Osteoblast (primary cell): ENCODE measurements at regions not wholly inside any gene's neighbourhood (a gene's known extent, or its start where the extent isn't known, plus 50 kb on each side); places are given as distances from the start of the nearest gene placed in this dataset.

Experiments
- DNase-seq: peaks from one replicate; pipeline ENCODE4 v3.0.0; 2011; ENCODE audit warnings: low spot score, mixed read lengths; ENCODE audit not compliant: insufficient read length; ENCODE audit errors: missing footprints
- H2AFZ ChIP-seq: 2 replicates; pipeline ENCODE4 v1.6.0; 2011; ENCODE audit warnings: mild to moderate bottlenecking, low read length
- H3K27ac ChIP-seq: 2 replicates; pipeline ENCODE4 v1.5.1; 2011; ENCODE audit warnings: mild to moderate bottlenecking, low read depth, low read length, moderate library complexity
- H3K27me3 ChIP-seq: 2 replicates; pipeline ENCODE4 v1.6.0; 2012; ENCODE audit warnings: mild to moderate bottlenecking, control low read depth, inconsistent platforms, low read length, moderate library complexity; ENCODE audit not compliant: insufficient read depth
- H3K36me3 ChIP-seq: 2 replicates; pipeline ENCODE4 v1.5.1; 2011; ENCODE audit warnings: mild to moderate bottlenecking, low read length, control low read depth, moderate library complexity; ENCODE audit not compliant: insufficient read depth
- H3K4me1 ChIP-seq: 2 replicates; pipeline ENCODE4 v1.5.1; 2011; ENCODE audit warnings: mild to moderate bottlenecking, low read length, control low read depth, moderate library complexity; ENCODE audit not compliant: insufficient read depth
- H3K4me2 ChIP-seq: 2 replicates; pipeline ENCODE4 v1.6.0; 2011; ENCODE audit warnings: mild to moderate bottlenecking, low read length; ENCODE audit not compliant: insufficient read depth
- H3K4me3 ChIP-seq: fragments of 200-600 bp; sonication (generic); 3 replicates; pipeline ENCODE4 v1.5.1; 2012; ENCODE audit warnings: mild to moderate bottlenecking, low read length, inconsistent platforms; ENCODE audit not compliant: insufficient read depth
- H3K79me2 ChIP-seq: 2 replicates; pipeline ENCODE4 v1.6.0; 2012; ENCODE audit warnings: mild to moderate bottlenecking, low read length, control low read depth, inconsistent platforms; ENCODE audit not compliant: insufficient read depth
- H3K9me3 ChIP-seq: 2 replicates; pipeline ENCODE4 v1.5.1; 2011; ENCODE audit warnings: low read depth, low read length, control low read depth
- H4K20me1 ChIP-seq: 2 replicates; pipeline ENCODE4 v1.6.0; 2012; ENCODE audit warnings: mild to moderate bottlenecking, low read length, control low read depth; ENCODE audit not compliant: insufficient read depth
- CTCF ChIP-seq: IDR thresholded peaks from 2 replicates; pipeline ENCODE4 v1.5.1; 2011; ENCODE audit warnings: mild to moderate bottlenecking, low read depth, low read length, moderate library complexity; ENCODE audit errors: extremely low read depth

- no peak for TF ChIP-seq CTCF
- DNase-seq, result no peak
- H3K4me2 ChIP-seq, result no peak overlapping the region
- H3K9me3 ChIP-seq, result no peaks in the 10 kb centered on the region
- no peak overlapping the region for H3K27ac ChIP-seq
- H4K20me1 ChIP-seq, result no peaks in the 10 kb centered on the region
- H2AFZ ChIP-seq, result no peak overlapping the region
- no peak overlapping the region for H3K4me3 ChIP-seq
- no peaks in the 10 kb centered on the region for H3K4me1 ChIP-seq
- H3K36me3 ChIP-seq, result no peaks in the 10 kb centered on the region
- H3K27me3 ChIP-seq, result no peaks in the 10 kb centered on the region
- no peaks in the 10 kb centered on the region for H3K79me2 ChIP-seq
These were observed 655.5 kb upstream of the FLRT2 start for GRCh38 chr14:84874436-84874835.

GRCh38 chr14:84877061-84877460 lies 652.9 kb upstream of the FLRT2 start:
- Histone ChIP-seq H3K27me3 (no peaks in the 10 kb centered on the region), H3K4me2 (no peak overlapping the region), H3K9me3 (no peaks in the 10 kb centered on the region), H3K79me2 (no peaks in the 10 kb centered on the region), H2AFZ (no peak overlapping the region), H3K4me3 (no peak overlapping the region), H3K4me1 (no peaks in the 10 kb centered on the region), H3K27ac (no peak overlapping the region), H3K36me3 (no peaks in the 10 kb centered on the region), H4K20me1 (no peaks in the 10 kb centered on the region)
- no peak for TF ChIP-seq CTCF
- no peak for DNase-seq

GRCh38 chr14:84882830-84883229 lies 647.1 kb upstream of the FLRT2 start:
- no peak overlapping the region for H3K27ac ChIP-seq
- no peaks in the 10 kb centered on the region for H4K20me1 ChIP-seq
- DNase-seq, result no peak
- H3K4me1 ChIP-seq, result no peaks in the 10 kb centered on the region
- H2AFZ ChIP-seq, result no peak overlapping the region
- H3K36me3 ChIP-seq, result no peaks in the 10 kb centered on the region
- no peaks in the 10 kb centered on the region for H3K27me3 ChIP-seq
- H3K4me2 ChIP-seq, result no peak overlapping the region
- no peak overlapping the region for H3K4me3 ChIP-seq
- H3K79me2 ChIP-seq, result no peaks in the 10 kb centered on the region
- H3K9me3 ChIP-seq, result peaks cover 2% of the 10 kb centered on the region
- no peak for TF ChIP-seq CTCF

- Histone ChIP-seq H3K9me3 (peaks cover 2% of the 10 kb centered on the region), H3K27ac (no peak overlapping the region), H2AFZ (no peak overlapping the region), H4K20me1 (no peaks in the 10 kb centered on the region), H3K4me2 (no peak overlapping the region), H3K79me2 (no peaks in the 10 kb centered on the region), H3K27me3 (no peaks in the 10 kb centered on the region), H3K4me1 (no peaks in the 10 kb centered on the region), H3K36me3 (no peaks in the 10 kb centered on the region), H3K4me3 (no peak overlapping the region)
- no peak for TF ChIP-seq CTCF
- DNase-seq, result no peak
These were observed 644.9 kb upstream of the FLRT2 start for GRCh38 chr14:84885061-84885460.
